ENCODE measurements at regions not wholly inside any gene's neighbourhood (a gene's known extent, or its start where the extent isn't known, plus 50 kb on each side); places are given as distances from the start of the nearest gene placed in this dataset.

GRCh38 chr6:167501831-167502385, 177.0 kb downstream of the TTLL2 start:
- H3K36me3 Mint-ChIP-seq (ENCODE audit: low read depth), result no peaks in the 10 kb centered on the region
- no peak for DNase-seq (ENCODE audit: low spot score)
- H3K4me1 Mint-ChIP-seq (ENCODE audit: low read depth), result no peaks in the 10 kb centered on the region
- no peaks in the 10 kb centered on the region for H3K9me3 Mint-ChIP-seq
- intact Hi-C loops (cut with micrococcal nuclease), result no loop called here
- peaks cover 4% of the 10 kb centered on the region for H3K27me3 Mint-ChIP-seq (ENCODE audit: insufficient read depth)
- H3K4me3 Mint-ChIP-seq, result no peak overlapping the region
- no peak overlapping the region for H3K27ac Mint-ChIP-seq

GRCh38 chr6:167502471-167502870, 177.6 kb downstream of the TTLL2 start:
- H3K36me3 Mint-ChIP-seq (ENCODE audit: low read depth), result no peaks in the 10 kb centered on the region
- intact Hi-C loops (cut with micrococcal nuclease), result no loop called here
- no peak for DNase-seq (ENCODE audit: low spot score)
- no peaks in the 10 kb centered on the region for H3K4me1 Mint-ChIP-seq (ENCODE audit: low read depth)
- H3K9me3 Mint-ChIP-seq, result no peaks in the 10 kb centered on the region
- no peak overlapping the region for H3K4me3 Mint-ChIP-seq
- H3K27me3 Mint-ChIP-seq (ENCODE audit: insufficient read depth), result peaks cover 4% of the 10 kb centered on the region
- H3K27ac Mint-ChIP-seq, result no peak overlapping the region

GRCh38 chr6:167504385-167504961, 179.6 kb downstream of the TTLL2 start:
- Mint-ChIP-seq H3K9me3 (no peaks in the 10 kb centered on the region), H3K4me1 (ENCODE audit: low read depth) (no peaks in the 10 kb centered on the region), H3K4me3 (no peak overlapping the region), H3K27ac (no peak overlapping the region), H3K27me3 (ENCODE audit: insufficient read depth) (peaks cover 4% of the 10 kb centered on the region), H3K36me3 (ENCODE audit: low read depth) (no peaks in the 10 kb centered on the region)
- intact Hi-C loops (cut with micrococcal nuclease), result no loop called here
- no peak for DNase-seq (ENCODE audit: low spot score)

DNA sequence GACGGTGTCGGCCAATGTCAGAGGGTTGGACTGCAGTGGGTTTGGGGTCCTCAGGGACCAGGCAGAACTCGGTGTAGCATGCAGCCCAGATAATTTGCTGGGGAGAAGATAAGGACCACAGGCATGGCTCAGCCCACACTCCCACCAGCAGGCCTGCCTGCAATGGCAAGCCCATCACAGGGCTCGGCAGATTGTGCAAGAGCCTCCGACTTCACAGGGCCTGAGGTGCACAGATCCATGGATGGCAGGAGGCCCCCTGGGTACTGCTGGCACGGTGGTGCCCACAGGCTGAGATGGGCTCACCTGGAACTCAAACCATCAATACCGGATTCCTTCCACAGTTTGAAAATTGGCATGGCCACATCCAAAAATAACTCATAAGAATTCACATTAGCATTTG, 180.3 kb downstream of the TTLL2 start:
- H3K27ac Mint-ChIP-seq, result no peak overlapping the region
- intact Hi-C loops (cut with micrococcal nuclease), result no loop called here
- DNase-seq (ENCODE audit: low spot score), result no peak
- no peaks in the 10 kb centered on the region for H3K9me3 Mint-ChIP-seq
- H3K4me1 Mint-ChIP-seq (ENCODE audit: low read depth), result no peaks in the 10 kb centered on the region
- no peaks in the 10 kb centered on the region for H3K36me3 Mint-ChIP-seq (ENCODE audit: low read depth)
- H3K4me3 Mint-ChIP-seq, result no peak overlapping the region
- H3K27me3 Mint-ChIP-seq (ENCODE audit: insufficient read depth), result peaks cover 4% of the 10 kb centered on the region

GRCh38 chr6:167505782-167506181, 180.9 kb downstream of the TTLL2 start:
- no peak for DNase-seq (ENCODE audit: low spot score)
- H3K27ac Mint-ChIP-seq, result no peak overlapping the region
- H3K4me1 Mint-ChIP-seq (ENCODE audit: low read depth), result no peaks in the 10 kb centered on the region
- H3K27me3 Mint-ChIP-seq (ENCODE audit: insufficient read depth), result peaks cover 4% of the 10 kb centered on the region
- intact Hi-C loops (cut with micrococcal nuclease), result no loop called here
- no peaks in the 10 kb centered on the region for H3K9me3 Mint-ChIP-seq
- no peak overlapping the region for H3K4me3 Mint-ChIP-seq
- H3K36me3 Mint-ChIP-seq (ENCODE audit: low read depth), result no peaks in the 10 kb centered on the region

DNA sequence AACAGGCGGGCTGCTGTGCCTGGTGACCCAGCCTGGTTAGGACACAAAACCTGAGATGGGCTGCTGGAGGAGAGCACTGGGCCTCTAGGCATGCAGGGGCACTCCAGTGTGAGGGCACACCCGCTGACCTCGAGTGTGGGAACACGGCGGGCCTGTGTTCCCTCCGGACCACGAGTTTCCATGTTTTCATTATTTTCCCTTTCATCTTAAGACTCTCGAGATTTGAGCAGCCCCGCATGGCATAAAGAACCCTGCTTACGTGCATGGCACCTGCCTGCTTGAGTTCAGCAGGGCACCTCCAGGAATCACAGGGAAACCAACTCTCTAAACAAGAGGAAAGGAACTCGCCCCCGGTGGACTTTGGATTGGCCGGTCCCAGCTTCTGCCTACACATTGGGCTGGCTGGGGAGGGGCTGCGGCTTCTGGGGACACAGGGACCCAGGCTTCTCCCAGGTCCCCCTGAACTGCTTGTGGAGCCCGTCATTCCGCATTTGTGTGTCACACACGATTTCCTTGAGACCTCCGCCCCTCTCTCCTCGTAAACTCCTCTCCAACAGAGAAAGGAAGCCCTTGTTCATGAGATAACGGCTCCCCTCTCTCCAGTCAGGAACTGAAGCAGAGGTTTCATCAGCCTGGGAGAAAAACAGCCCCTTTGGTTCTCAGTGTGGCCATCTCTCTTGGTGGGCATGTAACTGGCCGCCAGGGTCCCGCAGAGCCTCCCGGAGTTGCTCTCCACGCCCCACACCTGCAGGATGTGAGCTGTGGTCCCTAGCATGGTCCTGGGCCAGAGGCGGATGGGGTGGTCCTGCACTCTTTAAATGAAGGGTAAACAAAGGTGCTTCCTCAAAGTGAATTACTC, 181.8 kb downstream of the TTLL2 start:
- intact Hi-C loops (cut with micrococcal nuclease), result no loop called here
- Mint-ChIP-seq H3K27me3 (ENCODE audit: insufficient read depth) (peaks cover 4% of the 10 kb centered on the region), H3K4me1 (ENCODE audit: low read depth) (no peaks in the 10 kb centered on the region), H3K27ac (no peak overlapping the region), H3K9me3 (no peaks in the 10 kb centered on the region), H3K4me3 (no peak overlapping the region), H3K36me3 (ENCODE audit: low read depth) (no peaks in the 10 kb centered on the region)
- no peak for DNase-seq (ENCODE audit: low spot score)

- Mint-ChIP-seq H3K36me3 (ENCODE audit: low read depth) (no peaks in the 10 kb centered on the region), H3K27ac (no peak overlapping the region), H3K9me3 (no peaks in the 10 kb centered on the region), H3K4me1 (ENCODE audit: low read depth) (no peaks in the 10 kb centered on the region), H3K27me3 (ENCODE audit: insufficient read depth) (peaks cover 4% of the 10 kb centered on the region), H3K4me3 (no peak overlapping the region)
- intact Hi-C loops (cut with micrococcal nuclease), result no loop called here
- no peak for DNase-seq (ENCODE audit: low spot score)
Observed at GRCh38 chr6:167507376-167507945, 182.6 kb downstream of the TTLL2 start.

GRCh38 chr6:167508919-167509852, 184.3 kb downstream of the TTLL2 start:
- H3K4me1 Mint-ChIP-seq (ENCODE audit: low read depth), result no peaks in the 10 kb centered on the region
- H3K27me3 Mint-ChIP-seq (ENCODE audit: insufficient read depth), result peaks cover 3% of the 10 kb centered on the region
- no peaks in the 10 kb centered on the region for H3K9me3 Mint-ChIP-seq
- H3K27ac Mint-ChIP-seq, result no peak overlapping the region
- DNase-seq (ENCODE audit: low spot score), result no peak
- intact Hi-C loops (cut with micrococcal nuclease), result no loop called here
- H3K4me3 Mint-ChIP-seq, result no peak overlapping the region
- H3K36me3 Mint-ChIP-seq (ENCODE audit: low read depth), result no peaks in the 10 kb centered on the region

GRCh38 chr6:167509853-167510220, 185.0 kb downstream of the TTLL2 start:
- DNase-seq (ENCODE audit: low spot score), result no peak
- intact Hi-C loops (cut with micrococcal nuclease), result no loop called here
- Mint-ChIP-seq H3K4me1 (ENCODE audit: low read depth) (no peaks in the 10 kb centered on the region), H3K27ac (no peak overlapping the region), H3K27me3 (ENCODE audit: insufficient read depth) (peaks cover 3% of the 10 kb centered on the region), H3K36me3 (ENCODE audit: low read depth) (no peaks in the 10 kb centered on the region), H3K9me3 (no peaks in the 10 kb centered on the region), H3K4me3 (no peak overlapping the region)

- Mint-ChIP-seq H3K27me3 (ENCODE audit: insufficient read depth) (peaks cover 3% of the 10 kb centered on the region), H3K36me3 (ENCODE audit: low read depth) (no peaks in the 10 kb centered on the region), H3K9me3 (no peaks in the 10 kb centered on the region), H3K4me3 (no peak overlapping the region), H3K4me1 (ENCODE audit: low read depth) (no peaks in the 10 kb centered on the region), H3K27ac (no peak overlapping the region)
- no peak for DNase-seq (ENCODE audit: low spot score)
- intact Hi-C loops (cut with micrococcal nuclease), result no loop called here
Observed at GRCh38 chr6:167510648-167511047, 185.8 kb downstream of the TTLL2 start.

DNA sequence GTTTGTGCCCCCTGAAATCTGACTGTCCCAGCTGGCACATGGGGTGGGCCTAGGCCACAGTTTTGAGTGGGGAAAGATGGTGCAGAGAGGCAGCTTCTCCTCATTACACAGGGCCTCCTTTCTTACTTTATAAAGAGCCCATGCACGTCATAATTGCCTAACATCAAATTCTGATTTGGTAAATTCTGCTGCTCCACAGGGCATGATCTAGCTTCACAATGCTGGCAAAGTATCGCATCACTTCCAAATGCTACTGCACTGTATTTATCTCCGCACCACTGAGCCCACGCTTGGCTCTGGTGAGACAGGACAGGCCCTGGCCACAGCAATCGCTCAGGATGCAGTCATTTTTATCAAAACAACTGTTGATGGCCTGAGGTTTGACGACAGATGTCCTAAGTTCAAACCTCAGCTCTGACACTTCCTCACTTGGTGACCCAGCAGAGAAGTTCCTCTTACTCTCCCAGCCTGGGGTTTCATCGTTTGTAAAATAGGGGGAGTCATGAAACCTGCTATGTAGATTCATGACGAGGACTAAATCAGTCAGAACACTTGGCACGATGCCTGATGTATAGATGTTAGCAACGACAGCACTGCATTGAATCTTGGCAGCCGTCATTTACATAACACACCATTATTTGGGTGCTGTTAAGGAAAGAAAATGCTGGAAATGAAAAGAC, 187.9 kb downstream of the TTLL2 start:
- intact Hi-C loops (cut with micrococcal nuclease), result no loop called here
- Mint-ChIP-seq H3K4me3 (no peak overlapping the region), H3K36me3 (ENCODE audit: low read depth) (no peaks in the 10 kb centered on the region), H3K9me3 (no peaks in the 10 kb centered on the region), H3K4me1 (ENCODE audit: low read depth) (no peaks in the 10 kb centered on the region), H3K27me3 (ENCODE audit: insufficient read depth) (peaks cover 3% of the 10 kb centered on the region), H3K27ac (no peak overlapping the region)
- DNase-seq (ENCODE audit: low spot score), result no peak

DNA sequence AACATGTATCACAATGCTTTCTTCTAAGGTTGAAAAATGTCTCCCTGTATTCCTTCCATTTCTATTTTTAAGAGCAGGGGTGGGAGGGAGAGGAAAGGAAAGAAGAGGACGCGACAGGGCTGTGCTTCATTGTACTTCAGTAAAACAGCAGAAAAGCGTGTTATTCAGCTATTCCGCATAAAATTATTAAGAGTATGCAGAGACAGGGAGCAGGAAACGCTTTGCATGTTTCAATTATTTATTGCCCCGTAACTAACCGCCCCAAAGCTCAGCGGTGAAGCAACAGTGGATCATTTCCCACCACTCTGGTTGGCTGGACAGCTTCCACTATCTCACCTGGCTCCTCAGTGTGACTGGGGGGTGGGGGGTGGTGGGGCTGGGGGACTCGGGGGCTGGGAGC, 188.9 kb downstream of the TTLL2 start:
- no peaks in the 10 kb centered on the region for H3K9me3 Mint-ChIP-seq

More for the DNA sequence above, 188.9 kb downstream of the TTLL2 start:
- Mint-ChIP-seq H3K27ac (no peak overlapping the region), H3K36me3 (ENCODE audit: low read depth) (no peaks in the 10 kb centered on the region), H3K4me3 (no peak overlapping the region), H3K27me3 (ENCODE audit: insufficient read depth) (peaks cover 3% of the 10 kb centered on the region), H3K4me1 (ENCODE audit: low read depth) (no peaks in the 10 kb centered on the region)
- DNase-seq (ENCODE audit: low spot score), result no peak
- intact Hi-C loops (cut with micrococcal nuclease), result no loop called here
